Stimulated activated CD4-positive, alpha-beta T cell treated with anti-CD3 and anti-CD28 coated beads, Interleukin-15, amount 100 ng/mL, for 1 hour (primary cell): ENCODE measurements at regions not wholly inside any gene's neighbourhood (a gene's known extent, or its start where the extent isn't known, plus 50 kb on each side); places are given as distances from the start of the nearest gene placed in this dataset.
A peak's percentile ranks its signal among the peaks of the same experiment; 100 is the strongest.
"Not testable (repeated sequence)": the region's sequence is repeated elsewhere in the genome, so short reads cannot be mapped to it uniquely, and the experiment has no call there.

Experiments used
- DNase-seq, 2 donors: peaks; one replicate each; pipeline ENCODE4 v3.0.0-alpha.2; 2020; ENCODE audit warnings: low read depth in 1 of 2, low spot score in 1 of 2

DNA sequence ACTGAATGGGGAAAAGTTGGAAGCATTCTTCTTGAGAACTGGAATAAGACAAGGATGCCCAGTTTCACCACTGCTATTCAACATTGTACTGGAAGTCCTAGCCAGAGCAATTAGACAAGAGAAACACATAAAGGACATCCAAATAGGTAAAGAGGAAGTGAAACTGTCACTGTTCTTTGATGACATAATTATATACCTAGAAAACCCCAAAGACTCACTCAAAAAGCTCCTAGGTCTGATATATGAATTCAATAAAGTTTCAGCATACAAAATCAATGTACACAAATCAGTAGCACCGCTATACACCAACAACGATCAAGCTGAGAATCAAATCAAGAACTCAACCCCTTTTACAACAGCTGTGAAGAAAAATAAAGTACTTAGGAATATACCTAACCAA, 157.3 kb upstream of the DDHD1 start:
- no peak for DNase-seq

DNA sequence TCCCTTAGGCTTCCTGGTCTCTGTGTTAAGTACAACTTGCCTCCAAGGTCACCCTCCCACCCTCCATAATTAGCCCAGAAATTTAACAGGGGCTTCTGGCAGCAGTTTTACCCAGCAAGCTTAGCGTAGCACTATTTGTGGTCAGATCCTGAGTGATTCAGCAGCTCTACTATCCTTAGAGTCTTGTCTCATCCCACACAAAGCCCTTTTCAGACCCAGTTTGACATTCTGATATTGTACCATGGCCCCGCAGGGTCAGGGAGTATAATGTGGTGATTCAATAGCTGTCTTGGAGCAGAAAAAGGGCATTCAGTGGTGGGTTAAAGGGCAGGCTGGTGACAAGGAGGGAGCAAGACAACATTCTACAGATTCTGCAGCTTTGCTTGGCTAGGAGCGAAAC, 153.8 kb upstream of the DDHD1 start:
- DNase-seq, result no peak

- peak in 1 of 2 donors; percentile 10 for DNase-seq
Measured at GRCh38 chr14:53306267-53306721, 153.2 kb upstream of the DDHD1 start.

- no peak for DNase-seq
Measured at GRCh38 chr14:53304726-53305381, 151.7 kb upstream of the DDHD1 start.

- no peak for DNase-seq
Measured at GRCh38 chr14:53295985-53296582, 143.0 kb upstream of the DDHD1 start.

DNA sequence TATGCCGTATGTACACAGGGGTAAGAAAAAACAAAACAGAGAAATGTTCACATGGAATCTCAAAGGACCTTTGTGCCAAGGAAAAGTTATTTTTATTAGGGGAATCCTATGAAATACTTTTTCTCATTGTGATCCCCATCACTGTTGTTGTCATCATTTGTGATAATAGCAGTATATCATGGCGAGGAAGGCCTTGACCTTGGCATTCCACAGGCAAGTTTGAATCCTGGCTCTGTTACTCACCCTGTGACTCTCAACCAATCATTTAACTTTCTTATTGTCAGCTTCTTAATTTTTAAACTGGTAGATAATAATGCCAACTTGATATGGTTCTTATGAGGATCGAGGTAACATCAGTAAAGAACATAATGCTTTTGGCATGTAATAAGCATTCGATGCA, 142.2 kb upstream of the DDHD1 start:
- DNase-seq, result no peak

GRCh38 chr14:53286301-53286700, 133.2 kb upstream of the DDHD1 start:
- no peak for DNase-seq

GRCh38 chr14:53285821-53286220, 132.7 kb upstream of the DDHD1 start:
- DNase-seq, result no peak

GRCh38 chr14:53285064-53285463, 131.9 kb upstream of the DDHD1 start:
- no peak for DNase-seq

GRCh38 chr14:53278602-53279506, 125.7 kb upstream of the DDHD1 start:
- DNase-seq, result no peak

DNA sequence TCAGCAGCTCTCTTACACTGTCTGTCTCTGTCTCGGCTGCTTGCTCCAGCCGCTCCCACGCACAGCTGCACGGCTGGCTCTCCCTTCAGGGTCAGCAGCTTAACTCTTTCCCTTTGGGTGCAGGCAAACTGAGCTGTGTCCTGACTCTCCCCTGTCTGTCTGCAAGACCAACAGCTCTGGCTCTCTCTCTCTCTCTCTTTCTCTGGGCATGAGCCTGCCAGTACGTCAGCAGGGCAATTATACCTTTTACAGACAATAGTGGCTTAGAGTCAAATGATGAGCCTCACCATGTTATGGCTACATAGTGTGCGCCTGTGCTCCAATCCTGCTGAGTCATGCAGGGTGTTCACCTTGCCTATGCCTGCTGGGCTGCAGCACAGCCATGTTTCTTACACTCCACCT, 120.5 kb upstream of the DDHD1 start:
- DNase-seq, result no peak

DNA sequence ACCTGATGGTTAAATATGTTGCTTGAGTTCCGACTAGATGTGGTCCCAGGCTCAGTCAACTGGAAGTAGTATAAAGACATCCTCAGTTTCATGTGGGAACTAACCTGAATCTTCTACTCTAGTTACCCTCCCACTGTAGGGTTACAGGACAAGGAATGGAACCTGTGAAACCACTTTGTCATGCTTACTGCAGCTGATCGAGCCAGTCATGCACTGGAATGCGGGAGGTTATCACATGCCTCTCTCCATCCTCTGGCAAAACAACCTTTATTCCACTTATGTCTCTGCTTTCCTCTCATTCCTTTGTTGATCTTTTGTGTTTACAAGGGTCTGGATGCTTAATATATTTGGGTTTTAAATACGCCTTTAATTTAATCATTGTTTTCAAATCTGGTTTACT, 111.9 kb upstream of the DDHD1 start:
- no peak for DNase-seq

- DNase-seq, result no peak
Measured at GRCh38 chr14:53260928-53261327, 107.8 kb upstream of the DDHD1 start.

- DNase-seq, result no peak
Measured at GRCh38 chr14:53260286-53260685, 107.2 kb upstream of the DDHD1 start.

GRCh38 chr14:53252141-53252540, 99.0 kb upstream of the DDHD1 start:
- DNase-seq, result no peak

DNA sequence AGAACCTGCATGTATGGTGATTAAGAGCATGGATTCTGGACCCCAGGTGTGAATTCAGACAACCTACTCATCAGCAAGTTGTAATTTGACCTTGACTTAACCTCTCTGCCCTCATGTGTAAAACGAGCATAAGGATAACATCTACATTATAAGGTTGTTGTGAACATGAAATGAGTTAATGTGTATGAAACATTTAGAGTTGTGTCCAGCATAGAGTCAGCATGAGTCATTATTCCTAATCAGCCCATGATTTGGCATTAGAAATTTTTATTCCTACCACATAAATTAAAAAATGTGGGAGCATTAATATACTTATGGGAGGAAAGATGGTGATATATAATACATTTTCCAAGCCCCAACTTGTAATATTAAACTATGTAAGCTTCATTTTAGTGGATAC, 95.9 kb upstream of the DDHD1 start:
- no peak for DNase-seq

DNA sequence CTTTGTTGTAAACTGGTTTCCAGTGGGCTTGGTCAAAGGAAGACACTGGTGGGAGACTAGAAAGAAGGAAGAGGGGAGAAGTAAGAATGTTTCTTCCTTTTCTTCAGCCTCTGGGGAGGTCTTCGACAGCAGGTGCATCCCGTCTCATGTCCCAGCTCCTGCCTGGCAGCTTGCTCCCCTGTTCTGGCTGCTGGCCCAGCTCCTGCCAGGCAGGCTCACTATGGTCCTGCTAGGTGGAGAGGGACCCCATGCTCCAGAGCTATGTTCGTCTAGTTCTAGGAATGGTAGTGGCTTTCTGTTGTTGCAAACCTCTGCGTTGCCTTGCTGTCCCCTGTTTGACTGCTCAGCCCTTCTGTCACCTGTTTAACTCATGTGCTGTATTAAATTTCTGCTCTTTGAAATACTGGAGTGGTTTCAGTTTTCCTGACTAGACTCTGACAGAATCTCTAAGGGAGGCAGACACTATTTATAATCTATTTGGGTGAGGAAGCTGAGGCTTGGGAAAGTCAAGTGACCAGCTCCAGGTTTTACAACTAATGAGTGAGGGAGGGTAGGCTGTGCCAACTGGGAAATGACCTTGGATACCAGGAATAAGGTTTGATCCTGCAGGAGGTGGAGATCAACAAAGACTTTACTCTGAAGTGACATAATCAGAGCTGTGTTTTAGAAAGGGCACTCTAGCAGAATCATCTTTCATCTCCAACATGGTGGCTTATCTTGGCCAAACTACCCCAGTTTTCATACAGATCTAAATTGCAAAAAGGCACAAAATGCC, 94.7 kb upstream of the DDHD1 start:
- DNase-seq, result no peak

DNA sequence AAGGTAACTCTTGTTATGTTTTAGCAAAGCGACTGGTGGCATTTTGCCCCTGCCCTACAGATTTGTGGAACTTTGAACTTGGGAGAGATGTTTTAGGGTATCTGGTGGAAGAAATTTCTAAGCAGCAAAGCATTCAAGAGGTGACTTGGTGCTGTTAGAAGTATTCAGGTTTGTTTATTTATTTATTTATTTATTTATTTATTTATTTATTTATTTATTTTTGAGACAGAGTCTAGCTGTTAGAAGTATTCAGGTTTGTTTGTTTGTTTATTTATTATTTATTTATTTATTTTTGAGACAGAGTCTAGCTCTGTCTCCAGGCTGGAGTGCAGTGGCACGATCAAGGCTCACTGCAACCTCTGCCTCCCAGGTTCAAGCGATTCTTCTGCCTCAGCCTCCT, 89.8 kb upstream of the DDHD1 start:
- not testable (repeated sequence) for DNase-seq

GRCh38 chr14:53237488-53237887, 84.4 kb upstream of the DDHD1 start:
- no peak for DNase-seq

DNA sequence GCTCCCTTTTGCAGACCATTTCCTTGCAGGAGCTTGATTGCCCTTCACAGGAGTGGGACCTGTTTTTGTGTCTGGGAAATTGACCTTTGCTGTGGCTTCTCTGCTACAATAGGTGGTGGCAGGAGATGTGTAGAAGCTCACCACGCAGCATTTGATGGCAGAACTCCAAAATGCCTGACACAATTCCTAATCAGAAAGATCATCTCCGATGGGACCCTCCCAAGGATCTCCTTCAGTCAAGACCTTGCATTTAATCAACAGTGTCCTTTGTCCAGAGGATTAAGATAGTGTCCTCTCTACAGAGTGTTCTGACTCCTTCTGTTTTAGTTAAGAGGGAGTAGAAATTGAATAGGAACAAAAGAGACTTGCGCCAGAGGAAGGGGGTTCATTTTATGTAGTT, 83.6 kb upstream of the DDHD1 start:
- DNase-seq, result no peak

GRCh38 chr14:53231171-53231570, 78.0 kb upstream of the DDHD1 start:
- no peak for DNase-seq
